WI38 (cell line): ENCODE measurements at regions not wholly inside any gene's neighbourhood (a gene's known extent, or its start where the extent isn't known, plus 50 kb on each side); places are given as distances from the start of the nearest gene placed in this dataset.

ENCODE experiments used
- H3K4me3 ChIP-seq: 2 replicates; pipeline ENCODE4 v1.5.1; 2011; ENCODE audit warnings: low read depth, mild to moderate bottlenecking, control low read depth, low read length
- CTCF ChIP-seq: IDR thresholded peaks from 2 replicates; pipeline ENCODE4 v1.5.1; 2012; ENCODE audit warnings: low read depth, mild to moderate bottlenecking, control low read depth, low read length

- no peak for TF ChIP-seq CTCF
Measured at GRCh38 chr14:71437870-71438269, 494.4 kb upstream of the RGS6 start.

GRCh38 chr14:71438684-71439083, 493.5 kb upstream of the RGS6 start:
- H3K4me3 ChIP-seq, result no peak overlapping the region
- TF ChIP-seq CTCF, result no peak

More at GRCh38 chr14:71437870-71438269, 494.4 kb upstream of the RGS6 start:
- H3K4me3 ChIP-seq, result no peak overlapping the region

GRCh38 chr14:71441126-71441525, 491.1 kb upstream of the RGS6 start:
- TF ChIP-seq CTCF, result no peak
- no peak overlapping the region for H3K4me3 ChIP-seq

- no peak for TF ChIP-seq CTCF
Measured at GRCh38 chr14:71444030-71444822, 488.0 kb upstream of the RGS6 start.

GRCh38 chr14:71448431-71449315, 483.6 kb upstream of the RGS6 start:
- TF ChIP-seq CTCF, result no peak
- H3K4me3 ChIP-seq, result no peak overlapping the region

More at GRCh38 chr14:71444030-71444822, 488.0 kb upstream of the RGS6 start:
- H3K4me3 ChIP-seq, result no peak overlapping the region

- H3K4me3 ChIP-seq, result no peak overlapping the region
- TF ChIP-seq CTCF, result no peak
Measured at GRCh38 chr14:71449316-71450055, 482.7 kb upstream of the RGS6 start.
